ENCODE measurements at regions not wholly inside any gene's neighbourhood (a gene's known extent, or its start where the extent isn't known, plus 50 kb on each side); places are given as distances from the start of the nearest gene placed in this dataset.

DNA sequence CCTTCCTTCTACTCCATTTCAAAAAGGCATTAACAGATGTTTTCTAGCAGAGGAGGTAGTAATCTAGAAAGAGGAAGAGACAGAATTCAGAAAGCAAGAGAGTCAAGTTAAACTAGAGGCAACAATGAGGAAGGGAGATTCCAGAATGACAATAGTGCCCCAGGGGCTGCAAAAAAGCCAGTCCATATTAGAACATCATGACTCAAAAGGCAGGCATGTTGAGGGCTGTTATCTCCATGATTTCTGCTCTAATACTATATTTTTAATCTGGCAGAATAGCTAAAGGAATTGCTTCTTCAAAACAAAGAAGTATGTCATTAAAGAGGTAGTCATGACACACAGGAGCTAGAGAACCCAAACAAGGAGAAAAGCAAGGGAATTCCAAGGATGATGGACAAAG lies 599.6 kb downstream of the INHBA start:
- no peak for DNase-seq (ENCODE audit: low read depth)

DNA sequence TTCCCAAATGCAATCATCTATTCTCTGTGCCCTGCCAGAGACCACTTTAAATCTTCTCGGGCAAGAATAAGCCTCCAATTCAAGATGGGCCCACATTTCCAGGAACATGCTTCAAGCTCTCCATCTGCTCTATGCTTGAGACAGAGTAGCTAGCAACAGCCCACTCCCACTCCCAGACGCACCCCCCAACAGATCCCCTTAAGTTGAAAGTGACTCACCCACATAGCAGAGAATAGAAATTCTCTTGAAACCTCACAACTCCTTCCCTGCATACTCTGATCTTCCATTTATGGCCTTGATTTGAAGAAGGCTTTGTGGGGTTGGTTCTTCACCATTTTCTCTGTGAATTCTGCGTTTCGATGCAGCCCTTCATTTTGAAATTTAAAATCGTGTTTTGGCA lies 604.0 kb downstream of the INHBA start:
- DNase-seq (ENCODE audit: low read depth): no peak

DNA sequence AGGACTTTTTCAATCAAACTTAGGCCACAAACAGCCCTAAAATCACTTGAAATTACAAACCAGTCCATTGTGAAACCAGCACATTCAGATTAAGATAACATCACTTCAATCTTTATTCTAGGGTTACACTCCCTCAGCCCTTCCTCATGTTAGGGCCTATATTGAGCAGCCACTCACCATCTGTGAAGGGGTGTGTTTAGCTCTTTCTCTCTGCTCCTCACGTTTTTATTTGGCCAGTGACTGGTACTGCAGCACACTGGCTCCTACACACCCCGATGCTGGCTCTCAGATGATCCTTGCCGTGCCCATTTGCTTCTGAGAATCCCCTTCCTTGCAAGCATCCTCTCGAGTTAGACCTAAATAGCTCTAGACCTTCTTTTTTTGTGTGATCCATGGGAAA lies 604.5 kb downstream of the INHBA start:
- no peak for DNase-seq (ENCODE audit: low read depth)

DNA sequence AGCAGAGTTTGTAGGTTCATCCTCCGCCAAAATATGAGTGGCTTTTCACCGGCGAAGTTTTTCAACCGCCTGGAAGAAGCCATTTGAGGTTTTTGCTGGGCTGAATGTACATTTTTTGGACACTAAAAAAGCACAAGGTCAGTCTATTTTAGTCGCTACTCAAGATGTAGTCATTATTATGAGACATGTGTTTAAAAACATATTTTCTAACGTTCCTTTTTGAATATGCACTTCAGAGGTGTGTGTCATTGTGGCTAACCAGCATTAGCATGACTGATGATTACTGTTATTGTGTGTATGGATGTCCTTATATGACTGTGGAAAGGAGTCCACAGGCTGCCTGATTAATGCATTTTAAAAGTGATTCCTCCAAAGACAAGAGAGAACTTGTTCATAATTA lies 605.4 kb downstream of the INHBA start:
- no peak for DNase-seq (ENCODE audit: low read depth)

DNA sequence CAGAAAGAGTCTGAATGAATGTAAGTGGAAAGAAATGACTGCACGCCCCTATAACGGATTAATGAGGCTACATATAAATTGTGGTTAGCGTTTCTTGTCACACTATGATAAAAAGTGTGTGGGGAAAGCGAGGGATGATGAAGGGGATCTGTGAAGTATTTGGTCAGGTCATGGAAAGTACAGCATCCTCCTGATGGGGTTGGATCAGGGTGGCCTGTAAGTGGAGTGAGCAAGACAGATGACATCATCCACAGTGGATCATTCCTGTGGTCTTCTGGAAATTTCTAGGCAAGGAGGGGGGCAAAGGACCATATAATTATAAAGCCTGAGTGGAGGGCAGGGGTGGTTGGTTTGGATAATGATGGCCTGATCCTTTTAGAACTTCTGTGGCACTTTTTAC lies 606.0 kb downstream of the INHBA start:
- DNase-seq (ENCODE audit: low read depth): no peak

DNA sequence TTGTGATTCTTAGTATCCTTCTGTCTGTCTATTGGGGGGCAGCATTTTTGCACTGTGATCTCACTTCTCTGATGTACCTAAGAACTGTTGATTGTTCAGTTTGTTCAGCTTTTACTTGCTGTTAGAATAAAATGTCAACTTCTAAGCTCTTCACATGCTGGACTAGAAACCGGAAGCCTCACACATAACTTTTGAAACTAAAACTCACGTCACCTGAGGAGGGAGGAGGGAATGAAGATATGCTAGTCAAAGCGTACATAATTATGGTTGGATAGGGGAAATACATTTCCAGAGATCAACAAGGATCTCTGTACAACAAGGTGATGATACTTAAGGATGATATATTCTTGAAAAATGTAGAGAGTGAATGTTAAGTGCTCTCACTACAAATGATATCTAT lies 609.7 kb downstream of the INHBA start:
- no peak for DNase-seq (ENCODE audit: low read depth)

DNA sequence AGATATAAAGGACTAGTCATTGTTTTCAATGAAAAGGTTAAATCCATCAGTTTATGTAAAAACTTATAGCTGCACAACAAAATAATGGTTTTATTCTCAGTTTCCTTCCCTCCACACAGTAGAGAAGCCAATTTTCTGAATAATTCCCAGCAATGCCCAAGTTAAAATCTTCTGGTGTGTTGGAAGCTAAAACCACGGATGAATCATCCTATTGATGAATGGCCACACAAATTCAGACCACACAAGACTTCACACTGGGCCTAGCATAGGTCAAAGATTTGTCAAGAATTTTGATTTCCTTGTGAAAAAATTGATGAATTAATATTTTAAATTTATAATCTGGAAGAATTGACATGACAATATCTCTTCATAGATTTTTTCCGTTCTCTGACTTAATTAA lies 617.6 kb downstream of the INHBA start:
- no peak for DNase-seq (ENCODE audit: low read depth)

DNA sequence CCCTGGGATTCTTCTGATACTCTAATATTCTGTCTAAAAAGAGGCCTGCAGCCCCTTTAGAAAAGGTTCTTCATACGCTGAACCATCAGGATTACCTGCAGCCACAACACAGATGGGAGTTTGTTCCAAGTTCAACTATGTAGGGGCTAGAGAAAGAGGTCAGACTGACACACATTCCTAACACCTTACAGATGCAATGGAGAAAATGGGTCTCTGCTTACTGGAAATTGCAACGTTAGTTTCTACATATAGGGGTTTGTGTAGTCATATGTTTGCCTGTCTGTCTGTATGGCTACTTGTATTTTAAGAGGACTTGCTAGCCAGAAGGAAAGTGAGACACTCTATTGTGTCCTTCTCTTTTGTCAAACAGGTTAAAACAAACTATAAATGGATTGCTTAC lies 618.5 kb downstream of the INHBA start:
- DNase-seq (ENCODE audit: low read depth): no peak

DNA sequence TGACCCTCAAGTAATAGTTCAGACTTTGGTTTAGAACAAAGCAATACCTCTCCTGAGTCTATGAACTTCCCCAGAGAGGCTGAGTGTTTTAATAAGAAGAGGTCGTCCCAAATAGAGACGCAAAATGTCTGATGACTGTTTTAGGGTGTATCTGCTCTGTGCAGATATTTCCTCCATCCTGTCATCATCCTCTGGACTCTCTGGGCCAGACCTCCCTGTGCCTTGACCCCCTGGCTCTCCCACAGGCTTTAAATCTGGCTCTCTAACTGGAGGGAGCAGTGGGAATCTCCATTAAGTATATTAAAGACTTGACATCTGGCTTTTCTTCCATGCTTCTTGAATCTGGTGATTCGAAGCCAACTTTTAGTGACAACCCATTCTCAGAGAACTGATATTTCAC lies 633.3 kb downstream of the INHBA start:
- no peak for DNase-seq (ENCODE audit: low read depth)

DNA sequence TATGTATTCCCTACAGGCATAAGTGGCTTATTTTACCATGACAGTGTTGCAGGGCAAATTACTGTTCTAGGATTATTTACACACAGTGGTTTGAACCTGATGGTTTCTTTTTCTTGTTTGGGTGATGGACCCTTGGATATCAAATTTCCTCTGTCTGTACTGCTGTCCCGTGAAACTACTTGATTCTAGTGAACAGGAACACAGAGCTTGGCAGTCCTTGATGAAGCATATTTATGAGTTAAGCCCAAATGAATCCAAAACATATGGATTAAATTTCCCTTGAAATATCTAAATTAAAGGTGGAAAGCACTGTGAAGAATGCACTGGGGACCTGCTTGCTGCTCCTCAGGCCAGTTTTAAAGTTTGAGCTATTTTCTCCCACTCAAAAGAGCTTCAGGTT lies 635.3 kb downstream of the INHBA start:
- no peak for DNase-seq (ENCODE audit: low read depth)

DNA sequence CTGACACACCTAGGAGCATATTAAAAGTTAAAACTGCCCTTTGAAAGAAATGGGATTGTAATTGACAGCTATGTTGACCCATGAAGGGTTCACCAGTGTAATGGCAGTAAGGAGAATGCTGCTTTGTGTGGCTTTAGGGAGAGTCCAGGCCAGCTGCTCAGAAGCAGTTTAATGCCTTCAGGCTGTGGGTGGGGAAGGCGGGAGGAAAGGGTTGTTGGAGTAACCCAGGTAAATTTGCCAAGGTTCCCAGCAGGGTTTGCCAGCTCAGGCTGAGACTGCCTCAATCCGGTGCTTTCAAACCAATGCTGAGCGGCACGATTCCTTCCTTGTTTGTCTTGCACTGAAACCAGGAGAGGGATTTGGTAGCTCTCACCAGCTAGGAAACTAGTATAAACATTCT lies 637.2 kb downstream of the INHBA start:
- no peak for DNase-seq (ENCODE audit: low read depth)

DNA sequence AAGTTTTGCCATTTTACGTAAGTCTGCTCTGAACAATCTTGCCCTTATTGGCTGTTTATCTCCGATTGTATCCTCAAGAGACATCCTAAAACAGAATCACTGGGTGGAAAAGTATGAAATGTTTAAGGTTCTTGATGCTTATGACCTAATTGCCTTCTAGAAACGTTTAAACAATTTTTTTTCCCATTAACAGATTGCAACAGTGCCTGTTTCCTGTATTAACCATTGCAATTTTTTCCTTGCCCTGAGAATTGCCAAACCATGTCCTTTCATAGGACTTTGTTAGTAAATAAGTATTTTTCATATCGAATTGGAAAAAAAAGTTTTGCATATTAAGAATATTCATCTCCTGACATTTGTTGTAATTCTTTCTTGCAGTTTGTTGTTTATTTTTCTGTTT lies 639.8 kb downstream of the INHBA start:
- no peak for DNase-seq (ENCODE audit: low read depth)

DNA sequence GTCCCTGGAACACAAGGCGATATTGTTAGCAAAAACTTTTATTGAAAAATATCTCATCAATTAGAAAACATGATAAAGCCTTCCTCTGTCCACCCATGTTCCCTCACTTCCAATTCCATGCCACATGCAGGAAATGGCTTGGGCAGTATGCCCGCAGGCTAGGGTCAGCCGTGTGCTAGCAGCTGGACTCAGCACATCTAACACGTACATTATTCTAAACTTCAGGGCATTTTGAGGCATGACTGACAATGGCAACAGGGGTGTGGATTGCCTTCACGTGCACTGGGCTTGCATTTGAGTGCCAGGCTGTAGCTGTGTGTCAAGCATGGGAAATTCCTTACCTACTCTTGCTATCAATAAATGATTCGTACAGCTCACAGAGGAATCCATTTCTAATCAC lies 642.1 kb downstream of the INHBA start:
- no peak for DNase-seq (ENCODE audit: low read depth)

DNA sequence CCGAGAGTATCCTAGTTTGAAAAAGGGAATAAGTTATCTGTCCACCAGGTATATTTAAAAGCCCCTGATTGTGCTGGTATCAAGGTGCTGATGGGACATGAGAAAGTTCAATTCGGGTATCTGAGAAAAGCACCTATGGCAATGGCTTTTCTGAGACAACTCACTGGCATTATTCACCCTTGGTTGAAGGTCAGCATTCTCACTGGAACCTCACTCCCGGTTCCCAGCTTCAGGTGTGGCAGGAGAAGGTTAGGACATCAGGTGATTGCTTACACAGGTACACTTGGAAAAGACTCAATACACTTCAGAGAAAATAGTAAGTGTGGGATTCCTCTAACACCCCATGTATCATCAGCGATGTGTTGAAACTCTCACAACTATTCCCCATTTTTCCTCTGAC lies 643.1 kb downstream of the INHBA start:
- DNase-seq (ENCODE audit: low read depth): no peak

DNA sequence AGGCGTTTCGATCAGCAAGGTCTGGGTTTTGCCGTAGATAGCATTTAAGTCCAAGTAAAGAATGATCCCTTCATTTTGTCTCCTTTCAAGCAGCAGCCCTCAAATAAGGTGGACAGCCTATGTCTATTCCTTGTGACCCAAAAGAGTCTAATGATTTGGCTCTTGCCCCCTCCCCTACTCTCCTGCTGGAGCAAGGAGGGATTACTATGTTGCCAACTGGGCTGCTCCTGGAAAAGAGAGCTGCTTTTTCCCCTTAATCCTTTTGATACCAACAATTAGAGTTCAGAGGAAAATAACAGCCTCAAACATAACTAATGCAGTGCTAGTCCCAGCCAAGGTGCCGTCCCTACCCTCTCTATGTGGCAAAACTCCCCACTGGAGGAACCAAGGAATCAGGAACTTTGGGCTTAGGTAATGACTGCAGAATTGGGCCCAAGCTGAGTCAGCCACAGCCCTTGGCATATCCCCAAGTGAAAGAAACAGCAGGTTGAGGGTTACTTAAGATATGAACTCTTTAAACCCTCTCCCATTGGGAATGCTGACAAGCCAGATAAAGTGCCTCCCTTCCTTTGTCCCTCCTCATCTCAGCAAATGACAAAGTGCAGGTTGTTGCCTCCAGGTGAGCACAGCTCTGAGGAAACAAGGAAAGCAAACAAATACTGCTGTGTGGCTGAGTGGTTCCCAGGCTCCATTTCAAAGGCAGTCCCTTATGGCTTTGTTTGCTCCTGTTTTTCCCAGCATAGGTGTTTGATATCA lies 643.7 kb downstream of the INHBA start:
- no peak for DNase-seq (ENCODE audit: low read depth)

DNA sequence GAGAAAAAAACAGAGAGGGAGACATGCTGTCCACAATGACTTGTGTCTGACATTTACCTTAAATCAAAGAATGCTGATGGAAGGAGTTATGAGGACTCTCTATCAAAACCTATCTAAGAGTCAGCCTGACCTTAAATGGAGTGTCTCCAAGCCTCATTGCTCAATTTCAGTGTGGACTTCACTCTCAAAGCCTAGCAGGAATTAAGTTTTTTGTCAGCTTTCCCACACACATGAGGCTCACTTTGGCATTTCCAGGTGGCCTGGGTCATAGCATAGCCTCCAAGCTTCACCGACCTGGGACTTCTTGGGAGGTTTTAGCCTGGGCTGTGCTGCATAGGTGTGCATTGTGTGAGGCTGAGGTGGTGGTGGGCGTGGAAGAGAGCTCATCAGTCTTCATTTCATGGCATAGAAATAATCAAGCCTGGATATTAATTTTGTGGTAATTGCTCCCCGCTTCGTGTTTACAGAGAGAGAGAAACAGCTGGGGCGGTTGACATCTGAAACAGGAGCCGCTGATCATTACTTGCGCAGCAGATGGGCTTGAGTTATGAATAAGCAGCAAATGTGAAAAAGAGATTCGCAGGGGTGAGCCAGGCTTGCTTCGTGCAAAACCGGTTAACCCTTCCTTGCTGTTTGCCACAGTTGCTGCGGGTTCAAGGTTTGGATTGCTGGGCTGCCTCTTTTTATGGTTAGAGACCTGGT lies 647.8 kb downstream of the INHBA start:
- DNase-seq (ENCODE audit: low read depth): no peak

DNA sequence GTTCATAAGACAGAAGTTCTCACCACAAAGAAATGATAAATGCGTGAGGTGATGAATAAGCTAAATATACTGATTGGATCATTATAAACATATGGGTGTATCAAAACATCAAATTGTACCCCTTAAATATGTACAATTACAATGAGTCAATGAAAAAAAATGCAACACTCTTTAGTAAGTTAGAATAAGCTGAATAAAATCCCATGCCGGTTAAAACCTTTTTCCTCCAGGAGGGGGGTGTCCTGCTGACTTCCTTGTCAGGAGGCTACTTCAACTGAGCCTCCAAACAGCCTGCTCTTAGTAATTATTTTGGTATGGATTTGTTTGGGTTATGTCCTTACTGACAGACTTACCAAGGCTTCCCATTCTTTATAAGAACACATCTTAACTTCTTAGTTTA lies 649.1 kb downstream of the INHBA start:
- DNase-seq (ENCODE audit: low read depth): no peak

DNA sequence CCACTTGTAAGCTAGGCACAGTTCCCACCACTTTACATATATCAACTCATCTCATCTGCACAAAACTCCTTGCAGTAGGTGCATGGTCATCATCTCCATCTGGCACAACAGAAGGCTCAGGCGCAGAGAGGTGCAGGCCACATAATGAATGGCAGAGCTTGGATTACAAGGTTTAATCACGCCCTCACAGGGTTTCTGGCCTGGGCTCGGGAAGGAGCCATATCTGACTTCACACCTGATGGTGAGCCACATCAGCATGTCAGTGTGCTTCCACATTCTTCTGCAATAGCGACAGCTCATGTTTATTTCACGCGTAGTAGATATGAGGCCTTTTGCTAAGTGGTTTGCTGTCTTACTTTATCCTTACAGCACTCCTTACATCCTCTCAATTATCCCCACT lies 650.2 kb downstream of the INHBA start:
- no peak for DNase-seq (ENCODE audit: low read depth)

DNA sequence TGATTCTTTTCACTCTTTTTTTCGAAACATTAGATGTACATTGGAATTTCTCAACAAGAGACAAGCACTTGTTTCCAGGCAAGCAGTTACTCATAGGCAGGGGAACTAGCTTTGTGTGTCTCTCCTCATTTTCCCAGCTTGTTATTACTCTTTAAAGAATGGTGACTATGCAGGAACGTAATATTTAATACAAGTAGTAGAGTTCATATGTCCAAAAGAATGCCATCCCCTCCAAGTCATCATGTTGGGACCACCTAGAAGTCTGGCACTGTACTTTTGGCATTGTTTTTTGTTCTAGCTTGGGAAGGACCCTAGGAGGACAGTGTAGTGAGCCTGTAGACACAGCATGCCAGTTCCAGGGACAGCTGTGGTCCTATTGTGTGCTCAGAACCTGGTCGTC lies 650.7 kb downstream of the INHBA start:
- DNase-seq (ENCODE audit: low read depth): no peak

DNA sequence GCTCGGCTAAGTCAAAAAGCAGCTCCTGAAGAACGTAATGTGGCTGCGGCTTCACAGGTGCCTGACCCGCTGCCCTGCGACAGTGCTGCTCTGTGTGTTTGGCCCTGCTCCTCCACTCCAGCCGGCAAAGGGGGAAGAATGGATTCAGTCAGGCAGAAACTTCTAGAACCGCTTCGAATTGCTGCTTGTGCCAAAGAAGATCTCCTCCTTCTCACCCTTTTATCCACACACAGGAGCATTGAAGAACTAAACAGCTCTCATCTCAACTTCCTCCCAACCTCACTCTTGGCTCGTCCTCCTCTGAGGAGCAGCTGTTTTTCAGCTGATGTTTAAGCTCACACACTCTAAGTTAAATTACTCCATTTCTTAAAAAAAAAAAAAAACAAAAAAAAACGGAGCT lies 651.4 kb downstream of the INHBA start:
- DNase-seq (ENCODE audit: low read depth): peak; percentile 47

DNA sequence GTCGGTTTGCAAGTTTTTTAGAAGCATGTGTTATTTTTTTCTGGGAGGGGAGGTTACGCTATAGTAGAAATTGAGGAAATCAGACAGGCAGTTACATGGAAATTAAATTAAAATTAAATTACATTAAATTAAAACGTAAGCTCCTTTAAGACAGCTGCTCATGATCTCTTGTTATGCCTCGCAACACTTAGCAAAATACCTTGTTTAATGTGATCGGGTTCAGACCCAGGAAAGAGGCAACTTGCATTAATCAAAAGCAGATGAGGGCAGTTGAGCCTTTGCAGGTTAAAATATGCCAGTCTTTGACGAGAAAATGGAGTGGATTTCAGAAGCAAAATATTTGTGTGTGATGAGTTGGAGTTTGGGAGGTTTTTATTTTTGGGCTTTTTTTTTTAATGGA lies 651.8 kb downstream of the INHBA start:
- DNase-seq (ENCODE audit: low read depth): no peak

DNA sequence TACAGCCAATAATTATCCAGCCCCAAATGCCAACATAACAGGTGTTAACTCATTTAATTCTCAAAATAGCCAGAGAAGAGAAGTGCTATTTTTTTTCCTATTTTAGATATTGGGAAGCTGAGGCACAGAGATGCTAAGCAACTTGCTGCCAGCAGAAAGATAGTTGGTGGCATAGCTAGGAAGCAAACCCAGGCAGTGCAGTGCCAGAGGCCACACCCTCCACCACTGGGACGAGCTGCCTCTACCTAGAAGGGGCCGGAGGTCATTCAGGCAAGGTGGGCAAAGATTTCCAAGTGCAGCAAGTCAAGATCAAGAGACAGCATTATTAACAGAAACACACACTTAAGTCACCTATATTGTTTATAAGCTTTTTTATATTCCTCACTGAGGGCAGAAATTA lies 654.1 kb downstream of the INHBA start:
- no peak for DNase-seq (ENCODE audit: low read depth)

DNA sequence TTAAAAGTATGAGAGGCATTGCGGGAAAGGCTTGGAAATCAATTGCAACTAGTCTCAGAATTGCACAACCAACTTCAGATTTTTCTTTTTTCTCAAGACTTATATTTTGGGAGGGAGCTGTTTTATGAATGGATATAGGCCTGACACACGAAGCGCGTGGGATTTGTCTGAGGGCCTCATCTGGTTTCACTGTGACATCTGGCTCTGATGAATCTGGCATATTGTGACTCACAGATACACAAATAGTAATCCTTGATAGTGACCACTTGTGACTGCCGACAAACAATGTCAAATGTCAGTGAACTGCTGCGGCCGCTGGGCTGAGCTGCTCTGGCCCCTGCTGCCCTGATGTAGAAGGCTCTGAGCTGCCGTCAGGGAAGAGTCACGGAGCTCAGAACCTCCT lies 655.1 kb downstream of the INHBA start:
- DNase-seq (ENCODE audit: low read depth): no peak

DNA sequence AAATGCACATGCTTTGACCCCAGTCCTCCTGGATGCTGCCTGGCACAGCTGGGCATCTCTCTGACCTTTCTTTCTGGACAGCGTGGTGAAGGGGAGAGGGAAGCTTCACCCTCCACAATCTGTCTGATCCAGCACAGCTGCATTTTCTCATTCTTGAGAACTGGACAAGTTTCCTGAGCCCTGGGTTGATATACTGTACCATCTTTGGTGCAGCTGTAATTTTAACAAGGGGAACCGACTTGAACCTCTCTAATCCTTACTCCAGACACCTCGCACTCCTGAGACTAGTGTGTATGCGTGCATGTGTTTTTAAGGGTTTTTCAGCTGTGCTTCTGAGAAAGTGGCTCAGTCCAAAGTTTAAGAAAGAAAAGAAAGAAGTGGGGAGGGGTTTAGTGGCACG lies 655.7 kb downstream of the INHBA start:
- no peak for DNase-seq (ENCODE audit: low read depth)
